ENCODE measurements at regions not wholly inside any gene's neighbourhood (a gene's known extent, or its start where the extent isn't known, plus 50 kb on each side); places are given as distances from the start of the nearest gene placed in this dataset.

- no peak for DNase-seq
- H3K79me2 ChIP-seq (ENCODE audit: insufficient read depth, low read length) = no peaks in the 10 kb centered on the region
- no peak overlapping the region for H3K4me2 ChIP-seq (ENCODE audit: insufficient read depth, low read length)
- no peaks in the 10 kb centered on the region for H3K27me3 ChIP-seq (ENCODE audit: insufficient read depth, low read length, poor library complexity)
- no peak for TF ChIP-seq EZH2 (IDR thresholded peaks at IDR 0.05; ENCODE audit: borderline replicate concordance, low read depth, low read length, severe bottlenecking)
- TF ChIP-seq CTCF (IDR thresholded peaks at IDR 0.05; ENCODE audit: borderline replicate concordance, extremely low read depth, low read length, poor library complexity, severe bottlenecking) = no peak
- peaks cover 10% of the 10 kb centered on the region for H3K4me1 ChIP-seq (ENCODE audit: insufficient read depth, low read length)
- H3K4me3 ChIP-seq (ENCODE audit: low read depth in 1 of 2, low read length in 2 of 2) = no peak overlapping the region
- H3K27ac ChIP-seq (ENCODE audit: low read length) = no peak overlapping the region
- no peaks in the 10 kb centered on the region for H3K9me3 ChIP-seq (ENCODE audit: insufficient read depth, low read length, severe bottlenecking)
- H2AFZ ChIP-seq (ENCODE audit: low read depth, low read length) = no peak overlapping the region
- no peaks in the 10 kb centered on the region for H3K36me3 ChIP-seq (ENCODE audit: insufficient read depth, low read length)
- no peak overlapping the region for H3K9ac ChIP-seq (ENCODE audit: low read depth, low read length)
- ATAC-seq (ENCODE audit: insufficient read depth, low read depth) = no peak
- no peaks in the 10 kb centered on the region for H4K20me1 ChIP-seq (ENCODE audit: insufficient read depth, low read length)
These were observed 224.6 kb downstream of the ARL6IP6 start for GRCh38 chr2:152942940-152943440.

- H4K20me1 ChIP-seq (ENCODE audit: insufficient read depth, low read length) = no peaks in the 10 kb centered on the region
- DNase-seq = no peak
- no peak for ATAC-seq (ENCODE audit: insufficient read depth, low read depth)
- no peaks in the 10 kb centered on the region for H3K27me3 ChIP-seq (ENCODE audit: insufficient read depth, low read length, poor library complexity)
- H3K27ac ChIP-seq (ENCODE audit: low read length) = no peak overlapping the region
- H3K9me3 ChIP-seq (ENCODE audit: insufficient read depth, low read length, severe bottlenecking) = peaks cover 6% of the 10 kb centered on the region
- no peak overlapping the region for H3K9ac ChIP-seq (ENCODE audit: low read depth, low read length)
- no peak overlapping the region for H3K4me3 ChIP-seq (ENCODE audit: low read depth in 1 of 2, low read length in 2 of 2)
- no peaks in the 10 kb centered on the region for H3K79me2 ChIP-seq (ENCODE audit: insufficient read depth, low read length)
- TF ChIP-seq EZH2 (IDR thresholded peaks at IDR 0.05; ENCODE audit: borderline replicate concordance, low read depth, low read length, severe bottlenecking) = no peak
- no peak for TF ChIP-seq CTCF (IDR thresholded peaks at IDR 0.05; ENCODE audit: borderline replicate concordance, extremely low read depth, low read length, poor library complexity, severe bottlenecking)
- H3K4me2 ChIP-seq (ENCODE audit: insufficient read depth, low read length) = no peak overlapping the region
- H3K36me3 ChIP-seq (ENCODE audit: insufficient read depth, low read length) = no peaks in the 10 kb centered on the region
- H3K4me1 ChIP-seq (ENCODE audit: insufficient read depth, low read length) = no peaks in the 10 kb centered on the region
- H2AFZ ChIP-seq (ENCODE audit: low read depth, low read length) = no peak overlapping the region
These were observed 212.1 kb downstream of the ARL6IP6 start for GRCh38 chr2:152930501-152930900.

GRCh38 chr2:152929628-152930027 lies 211.2 kb downstream of the ARL6IP6 start:
- H3K4me1 ChIP-seq (ENCODE audit: insufficient read depth, low read length) = no peaks in the 10 kb centered on the region
- ATAC-seq (ENCODE audit: insufficient read depth, low read depth) (no peak), DNase-seq (no peak)
- peaks cover 6% of the 10 kb centered on the region for H3K9me3 ChIP-seq (ENCODE audit: insufficient read depth, low read length, severe bottlenecking)
- no peak overlapping the region for H3K4me3 ChIP-seq (ENCODE audit: low read depth in 1 of 2, low read length in 2 of 2)
- no peak for TF ChIP-seq CTCF (IDR thresholded peaks at IDR 0.05; ENCODE audit: borderline replicate concordance, extremely low read depth, low read length, poor library complexity, severe bottlenecking)
- no peak for TF ChIP-seq EZH2 (IDR thresholded peaks at IDR 0.05; ENCODE audit: borderline replicate concordance, low read depth, low read length, severe bottlenecking)
- no peak overlapping the region for H3K9ac ChIP-seq (ENCODE audit: low read depth, low read length)
- no peak overlapping the region for H2AFZ ChIP-seq (ENCODE audit: low read depth, low read length)
- no peaks in the 10 kb centered on the region for H4K20me1 ChIP-seq (ENCODE audit: insufficient read depth, low read length)
- no peak overlapping the region for H3K4me2 ChIP-seq (ENCODE audit: insufficient read depth, low read length)
- H3K27ac ChIP-seq (ENCODE audit: low read length) = no peak overlapping the region
- no peaks in the 10 kb centered on the region for H3K27me3 ChIP-seq (ENCODE audit: insufficient read depth, low read length, poor library complexity)
- no peaks in the 10 kb centered on the region for H3K79me2 ChIP-seq (ENCODE audit: insufficient read depth, low read length)
- H3K36me3 ChIP-seq (ENCODE audit: insufficient read depth, low read length) = no peaks in the 10 kb centered on the region

Measured in DND-41 (cell line).